ENCODE measurements at regions not wholly inside any gene's neighbourhood (a gene's known extent, or its start where the extent isn't known, plus 50 kb on each side); places are given as distances from the start of the nearest gene placed in this dataset.

DNA sequence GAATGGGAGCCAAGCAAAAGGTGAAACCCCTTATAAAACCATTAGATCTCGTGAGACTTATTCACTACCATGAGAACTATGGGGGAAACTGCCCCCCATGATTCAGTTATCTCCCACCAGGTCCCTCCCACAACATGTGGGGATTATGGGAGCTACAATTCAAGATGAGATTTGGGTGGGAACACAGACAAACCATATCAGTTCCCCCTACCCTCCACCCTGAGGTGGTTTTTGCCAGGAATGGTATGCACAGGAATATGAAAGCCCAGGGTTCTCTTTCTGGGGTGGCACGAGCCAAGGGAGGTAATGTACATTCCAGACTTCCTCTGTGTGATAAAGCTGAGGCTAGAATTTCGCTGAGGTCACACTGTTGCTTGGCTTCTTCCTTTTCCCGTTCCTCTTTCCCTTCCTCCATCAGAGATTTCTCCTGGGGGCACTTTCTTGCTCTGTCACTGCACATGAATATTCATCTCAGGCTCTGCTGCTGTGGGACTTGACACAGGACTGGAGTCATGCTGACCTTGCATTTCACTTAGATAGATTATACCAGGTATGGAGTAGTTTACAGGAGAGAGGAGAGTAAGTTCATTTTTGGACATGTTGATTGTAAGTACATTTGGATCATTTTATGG is 347.0 kb upstream of the MTPN start (continued):
- TF ChIP-seq, protein P1, sequence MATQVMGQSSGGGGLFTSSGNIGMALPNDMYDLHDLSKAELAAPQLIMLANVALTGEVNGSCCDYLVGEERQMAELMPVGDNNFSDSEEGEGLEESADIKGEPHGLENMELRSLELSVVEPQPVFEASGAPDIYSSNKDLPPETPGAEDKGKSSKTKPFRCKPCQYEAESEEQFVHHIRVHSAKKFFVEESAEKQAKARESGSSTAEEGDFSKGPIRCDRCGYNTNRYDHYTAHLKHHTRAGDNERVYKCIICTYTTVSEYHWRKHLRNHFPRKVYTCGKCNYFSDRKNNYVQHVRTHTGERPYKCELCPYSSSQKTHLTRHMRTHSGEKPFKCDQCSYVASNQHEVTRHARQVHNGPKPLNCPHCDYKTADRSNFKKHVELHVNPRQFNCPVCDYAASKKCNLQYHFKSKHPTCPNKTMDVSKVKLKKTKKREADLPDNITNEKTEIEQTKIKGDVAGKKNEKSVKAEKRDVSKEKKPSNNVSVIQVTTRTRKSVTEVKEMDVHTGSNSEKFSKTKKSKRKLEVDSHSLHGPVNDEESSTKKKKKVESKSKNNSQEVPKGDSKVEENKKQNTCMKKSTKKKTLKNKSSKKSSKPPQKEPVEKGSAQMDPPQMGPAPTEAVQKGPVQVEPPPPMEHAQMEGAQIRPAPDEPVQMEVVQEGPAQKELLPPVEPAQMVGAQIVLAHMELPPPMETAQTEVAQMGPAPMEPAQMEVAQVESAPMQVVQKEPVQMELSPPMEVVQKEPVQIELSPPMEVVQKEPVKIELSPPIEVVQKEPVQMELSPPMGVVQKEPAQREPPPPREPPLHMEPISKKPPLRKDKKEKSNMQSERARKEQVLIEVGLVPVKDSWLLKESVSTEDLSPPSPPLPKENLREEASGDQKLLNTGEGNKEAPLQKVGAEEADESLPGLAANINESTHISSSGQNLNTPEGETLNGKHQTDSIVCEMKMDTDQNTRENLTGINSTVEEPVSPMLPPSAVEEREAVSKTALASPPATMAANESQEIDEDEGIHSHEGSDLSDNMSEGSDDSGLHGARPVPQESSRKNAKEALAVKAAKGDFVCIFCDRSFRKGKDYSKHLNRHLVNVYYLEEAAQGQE (IDR thresholded peaks at IDR 0.05) = no peak
- TF ChIP-seq YY1 (IDR thresholded peaks at IDR 0.05) (no peak), GABPA (IDR thresholded peaks at IDR 0.05 in 1 of 2, conservative IDR thresholded peaks at IDR 0.05 in 1 of 2) (no peak)

DNA sequence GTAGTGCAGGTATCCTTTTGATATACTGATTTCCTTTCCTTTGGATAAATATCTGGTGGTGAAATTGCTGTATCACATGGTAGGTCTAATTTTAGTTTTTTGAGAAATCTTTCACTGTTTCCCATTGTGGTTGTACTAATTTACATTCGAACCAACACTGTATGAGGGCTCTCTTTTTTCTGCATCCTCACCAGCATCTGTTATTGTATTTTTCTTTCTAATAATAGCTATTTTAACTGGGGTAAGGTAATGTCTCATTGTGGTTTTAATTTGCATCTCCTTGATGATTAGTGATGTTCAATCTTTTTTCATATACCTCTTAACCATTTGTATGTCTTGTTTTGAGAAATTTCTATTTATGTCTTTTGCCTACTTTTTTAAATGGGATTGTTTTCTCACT is 335.4 kb upstream of the MTPN start:
- no peak for TF ChIP-seq GABPA (IDR thresholded peaks at IDR 0.05 in 1 of 2, conservative IDR thresholded peaks at IDR 0.05 in 1 of 2)
- TF ChIP-seq, protein P2, sequence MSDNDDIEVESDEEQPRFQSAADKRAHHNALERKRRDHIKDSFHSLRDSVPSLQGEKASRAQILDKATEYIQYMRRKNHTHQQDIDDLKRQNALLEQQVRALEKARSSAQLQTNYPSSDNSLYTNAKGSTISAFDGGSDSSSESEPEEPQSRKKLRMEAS (IDR thresholded peaks at IDR 0.05) = no peak
- no peak for TF ChIP-seq RAD21 (IDR thresholded peaks at IDR 0.05)
- H3K9ac ChIP-seq (ENCODE audit: low read depth in 1 of 2, low read length in 2 of 2) = no peak overlapping the region
- WGBS = 56% methylated on average over 1 of the region's 1 CpG

DNA sequence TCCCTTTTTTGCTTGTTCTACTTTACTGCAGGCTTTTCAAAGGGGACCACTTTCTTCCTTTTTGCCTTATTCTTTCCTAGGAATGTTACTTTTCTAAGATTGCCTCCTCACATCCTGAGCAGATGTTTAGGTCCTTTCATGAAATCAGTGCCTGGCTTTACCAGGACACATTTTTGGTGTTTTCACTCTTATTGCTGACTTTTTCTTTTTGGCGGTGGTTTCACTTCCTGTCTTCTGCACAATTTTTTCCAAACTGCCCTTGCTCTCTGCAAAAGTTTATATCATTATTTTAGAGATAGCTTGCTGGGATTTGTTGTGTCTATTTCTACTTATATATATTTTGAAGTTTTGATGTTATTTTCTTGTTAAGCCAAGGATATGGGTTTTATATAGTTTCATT is 332.2 kb upstream of the MTPN start:
- Histone ChIP-seq H3K9ac (ENCODE audit: low read depth in 1 of 2, low read length in 2 of 2) (no peak overlapping the region), H3K4me3 (ENCODE audit: low read depth in 1 of 3, low read length in 3 of 3) (no peak overlapping the region), H3K9me3 (ENCODE audit: control insufficient read depth in 4 of 4, low read length in 3 of 4) (peaks cover 0 to 4% (median 0%) of the 10 kb centered on the region in 4 donors), H3K27ac (ENCODE audit: low read depth in 1 of 2, low read length in 2 of 2) (no peak overlapping the region), H3K27me3 (ENCODE audit: control insufficient read depth in 4 of 4, insufficient read depth in 4 of 4, low read length in 3 of 4) (no peaks in the 10 kb centered on the region), H3K36me3 (ENCODE audit: control insufficient read depth in 4 of 4, insufficient read depth in 3 of 4, low read depth in 1 of 4, low read length in 3 of 4) (no peaks in the 10 kb centered on the region), H3K4me1 (ENCODE audit: control insufficient read depth in 4 of 4, insufficient read depth in 4 of 4, low read length in 3 of 4) (no peaks in the 10 kb centered on the region)
- no peak for TF ChIP-seq EGR1 (IDR thresholded peaks at IDR 0.05; ENCODE audit: low read depth in 2 of 2)
- no peak for TF ChIP-seq HNF4A (conservative IDR thresholded peaks at IDR 0.05)
- TF ChIP-seq, protein P2 (IDR thresholded peaks at IDR 0.05) = no peak
- TF ChIP-seq, protein P3, sequence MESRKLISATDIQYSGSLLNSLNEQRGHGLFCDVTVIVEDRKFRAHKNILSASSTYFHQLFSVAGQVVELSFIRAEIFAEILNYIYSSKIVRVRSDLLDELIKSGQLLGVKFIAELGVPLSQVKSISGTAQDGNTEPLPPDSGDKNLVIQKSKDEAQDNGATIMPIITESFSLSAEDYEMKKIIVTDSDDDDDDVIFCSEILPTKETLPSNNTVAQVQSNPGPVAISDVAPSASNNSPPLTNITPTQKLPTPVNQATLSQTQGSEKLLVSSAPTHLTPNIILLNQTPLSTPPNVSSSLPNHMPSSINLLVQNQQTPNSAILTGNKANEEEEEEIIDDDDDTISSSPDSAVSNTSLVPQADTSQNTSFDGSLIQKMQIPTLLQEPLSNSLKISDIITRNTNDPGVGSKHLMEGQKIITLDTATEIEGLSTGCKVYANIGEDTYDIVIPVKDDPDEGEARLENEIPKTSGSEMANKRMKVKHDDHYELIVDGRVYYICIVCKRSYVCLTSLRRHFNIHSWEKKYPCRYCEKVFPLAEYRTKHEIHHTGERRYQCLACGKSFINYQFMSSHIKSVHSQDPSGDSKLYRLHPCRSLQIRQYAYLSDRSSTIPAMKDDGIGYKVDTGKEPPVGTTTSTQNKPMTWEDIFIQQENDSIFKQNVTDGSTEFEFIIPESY (IDR thresholded peaks at IDR 0.05) = no peak
- TF ChIP-seq, protein P4, sequence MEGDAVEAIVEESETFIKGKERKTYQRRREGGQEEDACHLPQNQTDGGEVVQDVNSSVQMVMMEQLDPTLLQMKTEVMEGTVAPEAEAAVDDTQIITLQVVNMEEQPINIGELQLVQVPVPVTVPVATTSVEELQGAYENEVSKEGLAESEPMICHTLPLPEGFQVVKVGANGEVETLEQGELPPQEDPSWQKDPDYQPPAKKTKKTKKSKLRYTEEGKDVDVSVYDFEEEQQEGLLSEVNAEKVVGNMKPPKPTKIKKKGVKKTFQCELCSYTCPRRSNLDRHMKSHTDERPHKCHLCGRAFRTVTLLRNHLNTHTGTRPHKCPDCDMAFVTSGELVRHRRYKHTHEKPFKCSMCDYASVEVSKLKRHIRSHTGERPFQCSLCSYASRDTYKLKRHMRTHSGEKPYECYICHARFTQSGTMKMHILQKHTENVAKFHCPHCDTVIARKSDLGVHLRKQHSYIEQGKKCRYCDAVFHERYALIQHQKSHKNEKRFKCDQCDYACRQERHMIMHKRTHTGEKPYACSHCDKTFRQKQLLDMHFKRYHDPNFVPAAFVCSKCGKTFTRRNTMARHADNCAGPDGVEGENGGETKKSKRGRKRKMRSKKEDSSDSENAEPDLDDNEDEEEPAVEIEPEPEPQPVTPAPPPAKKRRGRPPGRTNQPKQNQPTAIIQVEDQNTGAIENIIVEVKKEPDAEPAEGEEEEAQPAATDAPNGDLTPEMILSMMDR (IDR thresholded peaks at IDR 0.05; ENCODE audit: low read depth, low read length, missing input control) = no peak
- TF ChIP-seq YY1 (IDR thresholded peaks at IDR 0.05) = no peak
- TF ChIP-seq FOXA1 (IDR thresholded peaks at IDR 0.05) = no peak
- TF ChIP-seq HNF4G (IDR thresholded peaks at IDR 0.05) = no peak
- TF ChIP-seq TAF1 (conservative IDR thresholded peaks at IDR 0.05) = no peak
- TF ChIP-seq RXRA (IDR thresholded peaks at IDR 0.05) = no peak
- TF ChIP-seq JUND (IDR thresholded peaks at IDR 0.05) = no peak
- TF ChIP-seq GABPA (IDR thresholded peaks at IDR 0.05 in 1 of 2, conservative IDR thresholded peaks at IDR 0.05 in 1 of 2) = no peak
- TF ChIP-seq, protein P1 (IDR thresholded peaks at IDR 0.05) = no peak
- TF ChIP-seq SP1 (IDR thresholded peaks at IDR 0.05) = no peak
- TF ChIP-seq RAD21 (IDR thresholded peaks at IDR 0.05) = no peak
- no peak for TF ChIP-seq FOXA2 (IDR thresholded peaks at IDR 0.05)
- TF ChIP-seq NR2F2 (IDR thresholded peaks at IDR 0.05) = no peak
- TF ChIP-seq, protein P5, sequence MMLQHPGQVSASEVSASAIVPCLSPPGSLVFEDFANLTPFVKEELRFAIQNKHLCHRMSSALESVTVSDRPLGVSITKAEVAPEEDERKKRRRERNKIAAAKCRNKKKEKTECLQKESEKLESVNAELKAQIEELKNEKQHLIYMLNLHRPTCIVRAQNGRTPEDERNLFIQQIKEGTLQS (IDR thresholded peaks at IDR 0.05) = no peak
- DNase-seq (ENCODE audit: low spot score) = no peak
- WGBS = 84% methylated on average over 1 of the region's 1 CpG

More for the DNA sequence above, 335.4 kb upstream of the MTPN start:
- Histone ChIP-seq H3K4me3 (ENCODE audit: low read depth in 1 of 3, low read length in 3 of 3) (no peak overlapping the region), H3K27me3 (ENCODE audit: control insufficient read depth in 4 of 4, insufficient read depth in 4 of 4, low read length in 3 of 4) (no peaks in the 10 kb centered on the region), H3K4me1 (ENCODE audit: control insufficient read depth in 4 of 4, insufficient read depth in 4 of 4, low read length in 3 of 4) (no peaks in the 10 kb centered on the region), H3K9me3 (ENCODE audit: control insufficient read depth in 4 of 4, low read length in 3 of 4) (peaks cover 0 to 4% (median 1%) of the 10 kb centered on the region in 4 donors), H3K36me3 (ENCODE audit: control insufficient read depth in 4 of 4, insufficient read depth in 3 of 4, low read depth in 1 of 4, low read length in 3 of 4) (no peaks in the 10 kb centered on the region), H3K27ac (ENCODE audit: low read depth in 1 of 2, low read length in 2 of 2) (no peak overlapping the region)
- DNase-seq (ENCODE audit: low spot score) = no peak

Data from liver (tissue), 8 donors.